ENCODE measurements at regions not wholly inside any gene's neighbourhood (a gene's known extent, or its start where the extent isn't known, plus 50 kb on each side); places are given as distances from the start of the nearest gene placed in this dataset.

- no peak for DNase-seq
Measured at GRCh38 chrX:4841216-4841745, 1127.8 kb upstream of the PRKX start.

- no peak for DNase-seq
Measured at GRCh38 chrX:4831574-4831973, 1118.1 kb upstream of the PRKX start.

GRCh38 chrX:4830880-4831557 is 1117.6 kb upstream of the PRKX start:
- no peak for DNase-seq

- no peak for DNase-seq
Measured at GRCh38 chrX:4825550-4825949, 1112.1 kb upstream of the PRKX start.

GRCh38 chrX:4809571-4809970 is 1096.1 kb upstream of the PRKX start:
- no peak for DNase-seq

GRCh38 chrX:4805502-4805901 is 1092.1 kb upstream of the PRKX start:
- DNase-seq, result no peak

GRCh38 chrX:4800756-4801155 is 1087.3 kb upstream of the PRKX start:
- DNase-seq, result no peak

GRCh38 chrX:4787971-4788370 is 1074.5 kb upstream of the PRKX start:
- no peak for DNase-seq

- DNase-seq, result no peak
Measured at GRCh38 chrX:4764888-4765287, 1051.4 kb upstream of the PRKX start.

GRCh38 chrX:4762196-4762595 is 1048.7 kb upstream of the PRKX start:
- no peak for DNase-seq

GRCh38 chrX:4754878-4755604 is 1041.6 kb upstream of the PRKX start:
- no peak for DNase-seq

GRCh38 chrX:4741024-4741423 is 1027.6 kb upstream of the PRKX start:
- no peak for DNase-seq

- no peak for DNase-seq
Measured at GRCh38 chrX:4735299-4735698, 1021.9 kb upstream of the PRKX start.

- no peak for DNase-seq
Measured at GRCh38 chrX:4710618-4711433, 997.4 kb upstream of the PRKX start.

GRCh38 chrX:4708970-4709760 is 995.7 kb upstream of the PRKX start:
- DNase-seq, result no peak

GRCh38 chrX:4706961-4707360 is 993.5 kb upstream of the PRKX start:
- DNase-seq, result no peak

- DNase-seq, result no peak
Measured at GRCh38 chrX:4690521-4690920, 977.1 kb upstream of the PRKX start.

GRCh38 chrX:4682636-4683035 is 969.2 kb upstream of the PRKX start:
- no peak for DNase-seq

GRCh38 chrX:4675686-4676300 is 962.3 kb upstream of the PRKX start:
- DNase-seq, result no peak

- no peak for DNase-seq
Measured at GRCh38 chrX:4674028-4674782, 960.8 kb upstream of the PRKX start.

- no peak for DNase-seq
Measured at GRCh38 chrX:4671344-4671743, 957.9 kb upstream of the PRKX start.

GRCh38 chrX:4670606-4671005 is 957.2 kb upstream of the PRKX start:
- no peak for DNase-seq

All from kidney glomerular epithelial cell (primary cell).